ENCODE measurements at regions not wholly inside any gene's neighbourhood (a gene's known extent, or its start where the extent isn't known, plus 50 kb on each side); places are given as distances from the start of the nearest gene placed in this dataset.

- intact Hi-C loops (cut with DNase I) = no loop called here
- TF ChIP-seq CTCF (IDR thresholded peaks at IDR 0.05) = no peak
- no peak for TF ChIP-seq POLR2A (IDR thresholded peaks at IDR 0.05)
Measured at GRCh38 chr3:67832817-67833216, 178.4 kb upstream of the SUCLG2 start.

GRCh38 chr3:67831262-67831661 is 176.8 kb upstream of the SUCLG2 start:
- H3K27ac ChIP-seq = no peak overlapping the region
- H3K4me1 ChIP-seq (replicated peaks in 1 of 2) = no peaks in the 10 kb centered on the region
- DNase-seq = no peak
- H3K27me3 ChIP-seq = no peaks in the 10 kb centered on the region
- intact Hi-C loops (cut with DNase I) = no loop called here
- H3K36me3 ChIP-seq (replicated peaks in 1 of 2) = no peaks in the 10 kb centered on the region
- TF ChIP-seq CTCF (IDR thresholded peaks at IDR 0.05) = no peak
- TF ChIP-seq POLR2A (IDR thresholded peaks at IDR 0.05) = no peak
- H3K9me3 ChIP-seq (replicated peaks in 1 of 3) = no peaks in the 10 kb centered on the region
- WGBS, 4 donors = 74 to 95% (median 81%) methylated on average over 3 of the region's 3 CpGs
- H3K4me3 ChIP-seq = no peak overlapping the region

More at GRCh38 chr3:67832817-67833216, 178.4 kb upstream of the SUCLG2 start:
- Histone ChIP-seq H3K27ac (no peak overlapping the region), H3K9me3 (replicated peaks in 1 of 3) (no peaks in the 10 kb centered on the region), H3K36me3 (replicated peaks in 1 of 2) (no peaks in the 10 kb centered on the region), H3K27me3 (no peaks in the 10 kb centered on the region), H3K4me1 (replicated peaks in 1 of 2) (no peaks in the 10 kb centered on the region), H3K4me3 (no peak overlapping the region)
- 72 to 85% (median 78%) methylated on average over 1 of the region's 1 CpG for WGBS, 4 donors
- no peak for DNase-seq

- DNase-seq = no peak
- WGBS, 4 donors = 88 to 97% (median 95%) methylated on average over 1 of the region's 1 CpG
- no peaks in the 10 kb centered on the region for H3K9me3 ChIP-seq (replicated peaks in 1 of 3)
- no peaks in the 10 kb centered on the region for H3K36me3 ChIP-seq (replicated peaks in 1 of 2)
- H3K27me3 ChIP-seq = no peaks in the 10 kb centered on the region
- H3K4me1 ChIP-seq (replicated peaks in 1 of 2) = no peaks in the 10 kb centered on the region
- no peak overlapping the region for H3K4me3 ChIP-seq
- H3K27ac ChIP-seq = no peak overlapping the region
- intact Hi-C loops (cut with DNase I) = no loop called here
- TF ChIP-seq CTCF (IDR thresholded peaks at IDR 0.05) = no peak
- no peak for TF ChIP-seq POLR2A (IDR thresholded peaks at IDR 0.05)
Measured at GRCh38 chr3:67828486-67829010, 174.1 kb upstream of the SUCLG2 start.

GRCh38 chr3:67821135-67821534 is 166.7 kb upstream of the SUCLG2 start:
- H3K9me3 ChIP-seq (replicated peaks in 1 of 3) = no peaks in the 10 kb centered on the region
- no peaks in the 10 kb centered on the region for H3K36me3 ChIP-seq (replicated peaks in 1 of 2)
- TF ChIP-seq POLR2A (IDR thresholded peaks at IDR 0.05) = no peak
- TF ChIP-seq CTCF (IDR thresholded peaks at IDR 0.05) = no peak
- no peak overlapping the region for H3K27ac ChIP-seq
- WGBS, 4 donors = 63 to 80% (median 78%) methylated on average over 4 of the region's 4 CpGs
- DNase-seq = no peak
- intact Hi-C loops (cut with DNase I) = no loop called here
- H3K27me3 ChIP-seq = no peaks in the 10 kb centered on the region
- H3K4me1 ChIP-seq (replicated peaks in 1 of 2) = no peaks in the 10 kb centered on the region
- no peak overlapping the region for H3K4me3 ChIP-seq
